ENCODE measurements at regions not wholly inside any gene's neighbourhood (a gene's known extent, or its start where the extent isn't known, plus 50 kb on each side); places are given as distances from the start of the nearest gene placed in this dataset.

- intact Hi-C loops (cut with micrococcal nuclease): no loop called here
- Histone ChIP-seq H3K27me3 (ENCODE audit: insufficient read depth, low read length) (no peaks in the 10 kb centered on the region), H3K4me1 (ENCODE audit: control insufficient read depth in 1 of 2, insufficient read depth in 2 of 2, low read length in 2 of 2) (no peaks in the 10 kb centered on the region), H3K9ac (ENCODE audit: low read length) (no peak overlapping the region), H2AFZ (ENCODE audit: low read depth, low read length, poor library complexity, severe bottlenecking) (no peak overlapping the region), H3K27ac (ENCODE audit: low read depth, low read length) (no peak overlapping the region), H3K9me2 (ENCODE audit: insufficient read depth) (no peaks in the 10 kb centered on the region), H3K4me2 (ENCODE audit: low read length) (no peak overlapping the region), H3K9me3 (ENCODE audit: control insufficient read depth in 1 of 2, insufficient read depth in 1 of 2, low read depth in 1 of 2, low read length in 2 of 2) (no peaks in the 10 kb centered on the region), H3K79me2 (ENCODE audit: insufficient read depth, low read length) (no peaks in the 10 kb centered on the region), H4K20me1 (ENCODE audit: insufficient read depth) (no peaks in the 10 kb centered on the region), H3K4me3 (replicated peaks in 1 of 2; ENCODE audit: low read depth in 1 of 2, low read length in 2 of 2) (no peak overlapping the region), H3K36me3 (ENCODE audit: control insufficient read depth in 1 of 2, insufficient read depth in 2 of 2, low read length in 2 of 2) (no peaks in the 10 kb centered on the region; a peak in 1 of 4 replicates)
- ChIA-PET CTCF (no interaction called here), RAD21 (ENCODE audit: low non-redundant PET in 1 of 2, low total read pairs in 2 of 2, uncharacterized antibody in 2 of 2, unreplicated experiment in 2 of 2) (no interaction called here), POLR2A (no interaction called here)
- ATAC-seq (no peak), DNase-seq (ENCODE audit: low read depth, low spot score) (no peak)
- BruUV-seq (replicated peaks): no TSS peak
- TF ChIP-seq ZBTB33 (IDR thresholded peaks at IDR 0.05; ENCODE audit: extremely low read depth, insufficient replicate concordance, low read length) (no peak), ZFX (IDR thresholded peaks at IDR 0.05) (no peak), ELF1 (IDR thresholded peaks at IDR 0.05; ENCODE audit: borderline replicate concordance, low read depth) (no peak), EGR1 (IDR thresholded peaks at IDR 0.05; ENCODE audit: low read depth) (no peak), EZH2 (IDR thresholded peaks at IDR 0.05) (no peak), CEBPB (IDR thresholded peaks at IDR 0.05; ENCODE audit: low read depth) (no peak), ATF3 (IDR thresholded peaks at IDR 0.05) (no peak), FOSL1 (IDR thresholded peaks at IDR 0.05; ENCODE audit: low read depth) (no peak), JUND (IDR thresholded peaks at IDR 0.05) (no peak), CBX3 (IDR thresholded peaks at IDR 0.05; ENCODE audit: low read depth) (no peak), POLR2A (IDR thresholded peaks at IDR 0.05; ENCODE audit: borderline replicate concordance, extremely low read depth, insufficient read depth, insufficient read length) (no peak), SP1 (IDR thresholded peaks at IDR 0.05; ENCODE audit: low read depth) (no peak), ZNF274 (IDR thresholded peaks at IDR 0.05; ENCODE audit: low read depth, low read length) (no peak), MAX (IDR thresholded peaks at IDR 0.05) (no peak), RAD21 (IDR thresholded peaks at IDR 0.05; ENCODE audit: low read depth) (no peak), POLR2AphosphoS5 (IDR thresholded peaks at IDR 0.05; ENCODE audit: low read depth, low read length) (no peak), TCF7L2 (IDR thresholded peaks at IDR 0.05; ENCODE audit: borderline replicate concordance, extremely low read depth, insufficient read depth, insufficient read length) (no peak)
Observed at GRCh38 chr14:46573498-46573897, 78.1 kb downstream of the RPL10L start.

All from HCT116 (cell line).